GM12801 (cell line): ENCODE measurements at regions not wholly inside any gene's neighbourhood (a gene's known extent, or its start where the extent isn't known, plus 50 kb on each side); places are given as distances from the start of the nearest gene placed in this dataset.

Experiments used
- TF ChIP-seq, protein P1 (sequence below): IDR thresholded peaks from one replicate; pipeline ENCODE4 v1.5.1; 2011; ENCODE audit warnings: control low read depth; ENCODE audit not compliant: insufficient read length; ENCODE audit errors: extremely low read depth

DNA sequence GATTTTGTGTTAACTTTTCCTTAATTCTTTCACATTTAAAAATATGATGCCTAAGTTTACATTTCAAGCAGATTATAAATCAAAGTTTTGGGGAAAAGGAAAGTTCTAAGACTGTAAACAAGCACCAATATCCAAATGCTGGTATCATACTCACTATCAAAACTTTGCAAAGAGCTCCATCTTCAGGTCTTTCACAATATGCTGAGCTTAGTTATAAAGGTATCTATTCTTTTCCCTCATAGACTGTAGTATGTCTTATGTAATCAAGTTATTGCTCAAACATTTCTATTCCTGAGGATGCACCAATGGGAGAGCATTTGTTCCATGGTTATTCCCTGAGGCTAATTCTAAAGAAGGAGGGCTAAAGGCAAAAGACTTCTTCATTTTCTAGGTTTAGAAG, 207.9 kb upstream of the FAM241A start:
- TF ChIP-seq, protein P1, sequence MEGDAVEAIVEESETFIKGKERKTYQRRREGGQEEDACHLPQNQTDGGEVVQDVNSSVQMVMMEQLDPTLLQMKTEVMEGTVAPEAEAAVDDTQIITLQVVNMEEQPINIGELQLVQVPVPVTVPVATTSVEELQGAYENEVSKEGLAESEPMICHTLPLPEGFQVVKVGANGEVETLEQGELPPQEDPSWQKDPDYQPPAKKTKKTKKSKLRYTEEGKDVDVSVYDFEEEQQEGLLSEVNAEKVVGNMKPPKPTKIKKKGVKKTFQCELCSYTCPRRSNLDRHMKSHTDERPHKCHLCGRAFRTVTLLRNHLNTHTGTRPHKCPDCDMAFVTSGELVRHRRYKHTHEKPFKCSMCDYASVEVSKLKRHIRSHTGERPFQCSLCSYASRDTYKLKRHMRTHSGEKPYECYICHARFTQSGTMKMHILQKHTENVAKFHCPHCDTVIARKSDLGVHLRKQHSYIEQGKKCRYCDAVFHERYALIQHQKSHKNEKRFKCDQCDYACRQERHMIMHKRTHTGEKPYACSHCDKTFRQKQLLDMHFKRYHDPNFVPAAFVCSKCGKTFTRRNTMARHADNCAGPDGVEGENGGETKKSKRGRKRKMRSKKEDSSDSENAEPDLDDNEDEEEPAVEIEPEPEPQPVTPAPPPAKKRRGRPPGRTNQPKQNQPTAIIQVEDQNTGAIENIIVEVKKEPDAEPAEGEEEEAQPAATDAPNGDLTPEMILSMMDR, result no peak

DNA sequence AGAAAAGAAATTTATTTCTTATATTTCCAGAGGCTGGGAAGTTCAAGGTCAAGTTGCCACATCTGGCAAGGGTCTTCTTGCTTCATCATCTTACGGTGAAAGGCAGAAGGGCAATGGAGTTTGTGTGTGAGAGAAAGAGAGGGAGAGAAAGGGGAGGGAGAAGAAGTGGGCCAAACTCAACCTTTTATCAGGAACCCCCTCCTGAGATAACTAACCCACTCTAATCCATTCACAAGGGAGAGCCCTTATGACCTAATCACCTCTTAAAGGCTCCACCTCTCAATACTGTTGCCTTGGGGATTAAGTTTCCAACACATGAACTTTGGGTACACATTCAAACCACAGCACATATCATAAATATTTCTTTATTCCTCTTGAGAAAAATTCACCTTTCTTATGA, 203.3 kb upstream of the FAM241A start:
- TF ChIP-seq, protein P1, result no peak

DNA sequence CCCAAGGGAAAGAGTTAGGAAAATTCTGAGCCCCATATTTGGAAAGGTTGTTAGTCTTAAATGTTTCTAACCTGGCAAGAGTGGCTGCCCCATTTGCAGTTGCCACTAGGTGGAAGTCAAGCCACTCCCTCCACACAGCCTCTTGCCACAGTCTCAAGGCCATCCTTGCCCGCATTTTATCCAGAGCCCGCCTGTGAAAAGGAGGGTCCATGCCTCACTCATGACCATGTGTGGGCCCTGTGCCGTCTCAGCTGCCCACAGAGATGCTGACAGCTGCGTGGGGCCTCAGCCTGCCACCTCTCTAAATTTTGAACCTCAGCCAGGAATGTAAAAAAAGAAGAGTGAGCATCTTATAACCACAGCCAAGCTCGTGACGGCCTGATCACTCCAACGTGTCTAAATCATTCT, 201.5 kb upstream of the FAM241A start:
- TF ChIP-seq, protein P1, result no peak

DNA sequence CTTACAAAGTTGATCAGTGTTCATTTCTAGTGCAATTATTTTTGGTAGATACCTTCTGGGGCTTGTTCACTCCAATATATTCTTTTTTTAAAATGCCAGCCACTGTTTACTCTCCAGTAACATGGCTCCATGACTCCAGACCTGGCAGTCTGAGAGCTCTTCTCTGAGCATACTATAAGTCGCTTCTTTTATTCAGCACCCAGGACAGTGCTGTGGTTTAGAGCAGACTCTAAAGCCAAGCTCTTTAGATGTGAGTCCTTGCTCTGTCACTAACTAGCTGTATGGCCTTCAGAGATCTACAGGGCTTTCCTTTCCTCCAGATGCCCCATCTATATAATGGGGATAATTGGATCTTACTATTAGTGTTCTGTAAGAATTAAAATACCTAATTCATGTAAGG, 200.2 kb upstream of the FAM241A start:
- TF ChIP-seq, protein P1, result no peak

DNA sequence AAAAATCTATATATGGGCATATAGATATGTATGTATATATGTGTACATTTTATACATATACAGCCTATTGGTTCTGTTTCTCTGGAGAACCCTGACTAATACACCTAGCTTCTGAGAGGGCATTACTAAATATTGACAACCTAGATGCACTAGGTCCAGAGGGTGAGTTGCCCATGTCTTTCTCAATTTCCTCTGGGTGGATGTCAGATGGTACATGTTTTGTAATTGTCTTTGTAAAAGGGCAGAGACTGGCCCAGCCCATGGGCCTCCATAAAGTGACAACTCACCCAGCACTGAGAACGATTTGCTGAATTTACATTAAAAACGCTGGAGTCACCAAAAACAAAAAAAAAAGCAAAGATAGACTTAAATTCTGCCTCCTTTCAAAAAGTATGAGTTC, 198.5 kb upstream of the FAM241A start:
- TF ChIP-seq, protein P1, result no peak

DNA sequence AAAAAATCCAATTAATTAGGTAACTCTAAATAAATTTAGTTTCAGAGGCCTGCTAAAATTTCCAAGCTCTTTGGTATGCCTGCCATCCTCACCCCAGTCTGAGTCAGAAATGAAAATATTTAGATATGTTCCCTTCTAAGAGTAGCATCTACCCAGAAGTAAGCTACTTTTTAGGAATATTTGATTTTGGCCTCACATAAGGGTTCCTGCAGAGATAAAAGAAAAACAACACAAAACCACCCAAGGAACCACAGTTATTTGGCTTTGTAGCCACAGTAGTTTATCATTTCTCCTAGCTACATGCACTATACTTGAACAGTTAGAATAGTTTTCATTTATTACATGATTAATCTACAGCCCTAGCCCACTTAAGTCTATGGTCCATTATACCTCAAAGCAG, 192.6 kb upstream of the FAM241A start:
- TF ChIP-seq, protein P1, result no peak

DNA sequence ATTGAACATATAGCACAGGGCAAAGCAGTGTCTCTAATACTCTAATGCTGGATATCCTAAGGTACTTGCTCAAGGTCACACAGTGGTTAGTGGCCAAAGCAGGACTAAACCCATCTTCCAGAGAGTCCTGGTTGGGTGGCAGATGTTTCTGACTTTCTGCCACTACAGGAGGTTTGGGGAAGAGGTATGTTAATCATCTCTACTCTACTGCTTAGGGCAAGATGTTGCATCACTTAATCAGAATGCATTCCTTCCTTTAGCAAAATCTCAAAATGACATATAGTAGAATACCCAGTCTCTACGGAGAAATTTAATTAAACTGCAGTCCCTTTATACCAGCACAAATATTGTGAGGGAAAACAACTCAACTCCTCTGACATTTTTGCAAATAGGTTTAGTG, 190.7 kb upstream of the FAM241A start:
- TF ChIP-seq, protein P1, result no peak

DNA sequence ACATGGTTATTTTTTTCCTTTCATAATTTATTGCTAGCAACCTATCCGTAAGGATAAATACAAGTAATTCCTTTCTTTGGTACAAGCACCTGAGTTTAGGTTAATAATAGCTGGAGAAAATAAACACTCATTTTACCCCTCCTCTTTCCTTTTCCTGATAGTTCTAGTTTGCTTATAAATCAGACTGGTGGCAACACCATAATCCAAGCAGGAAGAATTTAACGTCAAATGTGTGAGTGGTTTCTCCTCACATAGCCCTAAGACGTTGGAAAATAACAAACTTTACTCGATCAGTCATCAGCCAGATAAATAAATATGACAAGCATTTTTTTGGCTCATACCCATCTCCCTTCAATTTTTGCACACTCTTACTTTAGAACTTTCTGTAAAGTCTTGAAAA, 190.3 kb upstream of the FAM241A start:
- TF ChIP-seq, protein P1, result no peak
